Naive thymus-derived CD8-positive, alpha-beta T cell (primary cell): ENCODE measurements at regions not wholly inside any gene's neighbourhood (a gene's known extent, or its start where the extent isn't known, plus 50 kb on each side); places are given as distances from the start of the nearest gene placed in this dataset.

ENCODE experiments used
- ATAC-seq, 2 donors: fragments of 150-1000 bp; cut with Tn5 transposase in 1 of 2; sonication (Bioruptor Pico), chemical (Tn5 transposase) in 1 of 2; 1 replicate in 1 of 2; 2 replicates in 1 of 2; pipeline ENCODE4 v1.10.0; 2021; ENCODE audit warnings: mild to moderate bottlenecking in 2 of 2, moderate library complexity in 2 of 2
- POLR2A ChIA-PET: fragments of 350-600 bp; sonication (Branson Sonifier 250); formaldehyde crosslinking; loops from one replicate; lab custom pipeline; 2021; ENCODE audit warnings: antibody characterized with exemption; lab: Charles Lee
- DNase-seq, 10 donors: peaks; one replicate each; pipeline versions ENCODE4 v3.0.0 to v3.0.0-alpha.2; 2020 to 2022
- H3K27ac Mint-ChIP-seq, 10 donors: one replicate each; pipeline ENCODE4 v1.8.0; 2020 to 2022; ENCODE audit warnings: mild to moderate bottlenecking in 10 of 10, mixed read lengths in 10 of 10, moderate library complexity in 4 of 10, inconsistent platforms in 1 of 10
- H3K27me3 Mint-ChIP-seq, 5 donors: one replicate each; pipeline ENCODE4 v1.8.0; 2021 to 2022; ENCODE audit warnings: mixed read lengths in 5 of 5
- H3K36me3 Mint-ChIP-seq, 3 donors: one replicate each; pipeline ENCODE4 v1.8.0; 2020 to 2022; ENCODE audit warnings: mixed read lengths in 3 of 3, mild to moderate bottlenecking in 2 of 3, inconsistent platforms in 1 of 3
- H3K4me1 Mint-ChIP-seq, 4 donors: one replicate each; pipeline ENCODE4 v1.8.0; 2021 to 2022; ENCODE audit warnings: mixed read lengths in 4 of 4
- H3K4me3 Mint-ChIP-seq, 10 donors: one replicate each; pipeline ENCODE4 v1.8.0; 2020 to 2022; ENCODE audit warnings: mild to moderate bottlenecking in 10 of 10, mixed read lengths in 10 of 10, moderate library complexity in 6 of 10, inconsistent platforms in 1 of 10
- H3K9me3 Mint-ChIP-seq, 9 donors: one replicate each; pipeline ENCODE4 v1.8.0; 2020 to 2022; ENCODE audit warnings: mixed read lengths in 9 of 9, mild to moderate bottlenecking in 3 of 9, inconsistent platforms in 1 of 9, moderate library complexity in 1 of 9

- ATAC-seq = no peak
- POLR2A ChIA-PET = no interaction called here
- no peak overlapping the region for H3K27ac Mint-ChIP-seq
- DNase-seq = no peak
- H3K4me1 Mint-ChIP-seq = peaks cover 0 to 2% (median under 1%) of the 10 kb centered on the region in 4 donors
- H3K27me3 Mint-ChIP-seq = peaks cover 0 to 15% (median 7%) of the 10 kb centered on the region in 5 donors
- no peaks in the 10 kb centered on the region for H3K36me3 Mint-ChIP-seq
- H3K4me3 Mint-ChIP-seq = no peak overlapping the region
- peaks cover 0 to 11% (median 0%) of the 10 kb centered on the region in 9 donors for H3K9me3 Mint-ChIP-seq
These were observed 136.5 kb upstream of the ADARB2 start for GRCh38 chr10:1873661-1874315.

GRCh38 chr10:1872151-1872726, 134.9 kb upstream of the ADARB2 start:
- no peak overlapping the region for H3K4me3 Mint-ChIP-seq
- H3K27me3 Mint-ChIP-seq = peaks cover 0 to 19% (median 5%) of the 10 kb centered on the region in 5 donors
- H3K36me3 Mint-ChIP-seq = no peaks in the 10 kb centered on the region
- peaks cover 0 to 1% (median under 1%) of the 10 kb centered on the region in 4 donors for H3K4me1 Mint-ChIP-seq
- no peak for ATAC-seq
- H3K9me3 Mint-ChIP-seq = peaks cover 0 to 11% (median 0%) of the 10 kb centered on the region in 9 donors
- POLR2A ChIA-PET = no interaction called here
- H3K27ac Mint-ChIP-seq = peak overlapping the region in 1 of 10 donors; percentile 38
- DNase-seq = no peak

GRCh38 chr10:1870491-1870890, 133.2 kb upstream of the ADARB2 start:
- POLR2A ChIA-PET = no interaction called here
- Mint-ChIP-seq H3K36me3 (no peaks in the 10 kb centered on the region), H3K4me3 (no peak overlapping the region)

GRCh38 chr10:1869861-1870260, 132.5 kb upstream of the ADARB2 start:
- H3K27ac Mint-ChIP-seq = no peak overlapping the region
- POLR2A ChIA-PET = no interaction called here
- H3K27me3 Mint-ChIP-seq = peaks cover 0 to 19% (median 4%) of the 10 kb centered on the region in 5 donors
- no peaks in the 10 kb centered on the region for H3K36me3 Mint-ChIP-seq
- ATAC-seq (no peak), DNase-seq (no peak)
- peaks cover 0 to 6% (median 0%) of the 10 kb centered on the region in 9 donors for H3K9me3 Mint-ChIP-seq
- peaks cover 0 to 1% (median 0%) of the 10 kb centered on the region in 4 donors for H3K4me1 Mint-ChIP-seq
- no peak overlapping the region for H3K4me3 Mint-ChIP-seq

More at GRCh38 chr10:1870491-1870890, 133.2 kb upstream of the ADARB2 start:
- Mint-ChIP-seq H3K9me3 (peaks cover 0 to 4% (median 0%) of the 10 kb centered on the region in 9 donors), H3K27me3 (peaks cover 0 to 19% (median 4%) of the 10 kb centered on the region in 5 donors), H3K27ac (peak overlapping the region in 1 of 10 donors; percentile 54), H3K4me1 (peaks cover 0 to 1% (median 0%) of the 10 kb centered on the region in 4 donors)
- ATAC-seq (no peak), DNase-seq (no peak)

- H3K27me3 Mint-ChIP-seq = peaks cover 0 to under 1% (median 0%) of the 10 kb centered on the region in 5 donors
- no peak for ATAC-seq
These were observed 123.0 kb upstream of the ADARB2 start for GRCh38 chr10:1860351-1860750.

GRCh38 chr10:1858547-1858946, 121.2 kb upstream of the ADARB2 start:
- Mint-ChIP-seq H3K9me3 (peaks cover 0 to 3% (median 0%) of the 10 kb centered on the region in 9 donors), H3K4me1 (peaks cover 0 to 5% (median 0%) of the 10 kb centered on the region in 4 donors), H3K4me3 (no peak overlapping the region), H3K36me3 (no peaks in the 10 kb centered on the region), H3K27me3 (peaks cover 0 to 2% (median 0%) of the 10 kb centered on the region in 5 donors), H3K27ac (peak overlapping the region in 1 of 10 donors; percentile 6)
- no peak for DNase-seq
- POLR2A ChIA-PET = no interaction called here
- no peak for ATAC-seq

More at GRCh38 chr10:1860351-1860750, 123.0 kb upstream of the ADARB2 start:
- no peak overlapping the region for H3K4me3 Mint-ChIP-seq
- H3K27ac Mint-ChIP-seq = no peak overlapping the region
- POLR2A ChIA-PET = no interaction called here
- no peaks in the 10 kb centered on the region for H3K36me3 Mint-ChIP-seq
- H3K9me3 Mint-ChIP-seq = peaks cover 0 to 12% (median 4%) of the 10 kb centered on the region in 9 donors
- DNase-seq = no peak
- peaks cover 0 to 5% (median 0%) of the 10 kb centered on the region in 4 donors for H3K4me1 Mint-ChIP-seq

GRCh38 chr10:1858048-1858447, 120.7 kb upstream of the ADARB2 start:
- ATAC-seq = no peak
- H3K9me3 Mint-ChIP-seq = no peaks in the 10 kb centered on the region
- H3K4me3 Mint-ChIP-seq = no peak overlapping the region
- no peaks in the 10 kb centered on the region for H3K36me3 Mint-ChIP-seq
- peaks cover 0 to 5% (median 0%) of the 10 kb centered on the region in 4 donors for H3K4me1 Mint-ChIP-seq
- H3K27ac Mint-ChIP-seq = no peak overlapping the region
- DNase-seq = no peak
- POLR2A ChIA-PET = no interaction called here
- peaks cover 0 to 3% (median 0%) of the 10 kb centered on the region in 5 donors for H3K27me3 Mint-ChIP-seq

- ATAC-seq (no peak), DNase-seq (no peak)
- POLR2A ChIA-PET = no interaction called here
- Mint-ChIP-seq H3K4me1 (peaks cover 0 to 5% (median 0%) of the 10 kb centered on the region in 4 donors), H3K9me3 (peaks cover 0 to 4% (median 0%) of the 10 kb centered on the region in 9 donors), H3K27me3 (peaks cover 0 to 3% (median 0%) of the 10 kb centered on the region in 5 donors), H3K4me3 (no peak overlapping the region), H3K27ac (no peak overlapping the region), H3K36me3 (no peaks in the 10 kb centered on the region)
These were observed 118.6 kb upstream of the ADARB2 start for GRCh38 chr10:1855911-1856310.

- ATAC-seq = no peak
- no peak for DNase-seq
- H3K27me3 Mint-ChIP-seq = peaks cover 0 to 3% (median 0%) of the 10 kb centered on the region in 5 donors
- H3K36me3 Mint-ChIP-seq = no peaks in the 10 kb centered on the region
- no peak overlapping the region for H3K27ac Mint-ChIP-seq
- H3K9me3 Mint-ChIP-seq = peaks cover 0 to 15% (median 3%) of the 10 kb centered on the region in 9 donors
- peaks cover 0 to 5% (median 0%) of the 10 kb centered on the region in 4 donors for H3K4me1 Mint-ChIP-seq
- H3K4me3 Mint-ChIP-seq = no peak overlapping the region
- POLR2A ChIA-PET = no interaction called here
These were observed 116.9 kb upstream of the ADARB2 start for GRCh38 chr10:1854271-1854670.

- DNase-seq (no peak), ATAC-seq (no peak)
- POLR2A ChIA-PET = no interaction called here
- Mint-ChIP-seq H3K4me3 (no peak overlapping the region), H3K9me3 (peaks cover 0 to 15% (median 3%) of the 10 kb centered on the region in 9 donors), H3K27ac (no peak overlapping the region), H3K4me1 (peaks cover 0 to 4% (median 0%) of the 10 kb centered on the region in 4 donors), H3K27me3 (peaks cover 0 to 3% (median 0%) of the 10 kb centered on the region in 5 donors), H3K36me3 (no peaks in the 10 kb centered on the region)
These were observed 116.5 kb upstream of the ADARB2 start for GRCh38 chr10:1853801-1854200.

GRCh38 chr10:1852841-1853240, 115.5 kb upstream of the ADARB2 start:
- POLR2A ChIA-PET = no interaction called here
- Mint-ChIP-seq H3K9me3 (peaks cover 0 to 15% (median 5%) of the 10 kb centered on the region in 9 donors), H3K36me3 (no peaks in the 10 kb centered on the region), H3K4me1 (no peaks in the 10 kb centered on the region), H3K27ac (no peak overlapping the region), H3K27me3 (peaks cover 0 to 3% (median 0%) of the 10 kb centered on the region in 5 donors), H3K4me3 (no peak overlapping the region)
- DNase-seq = no peak
- no peak for ATAC-seq

- Mint-ChIP-seq H3K9me3 (peaks cover 0 to 15% (median 5%) of the 10 kb centered on the region in 9 donors), H3K27me3 (peaks cover 0 to 7% (median under 1%) of the 10 kb centered on the region in 5 donors), H3K4me3 (no peak overlapping the region), H3K27ac (no peak overlapping the region), H3K36me3 (no peaks in the 10 kb centered on the region), H3K4me1 (no peaks in the 10 kb centered on the region)
- DNase-seq (no peak), ATAC-seq (no peak)
- POLR2A ChIA-PET = no interaction called here
These were observed 114.4 kb upstream of the ADARB2 start for GRCh38 chr10:1851762-1852161.

- peaks cover 0 to 9% (median 1%) of the 10 kb centered on the region in 5 donors for H3K27me3 Mint-ChIP-seq
- DNase-seq = no peak
- no peaks in the 10 kb centered on the region for H3K36me3 Mint-ChIP-seq
- no peaks in the 10 kb centered on the region for H3K4me1 Mint-ChIP-seq
- H3K9me3 Mint-ChIP-seq = peaks cover 0 to 15% (median 5%) of the 10 kb centered on the region in 9 donors
- no peak for ATAC-seq
- no peak overlapping the region for H3K4me3 Mint-ChIP-seq
- no peak overlapping the region for H3K27ac Mint-ChIP-seq
- POLR2A ChIA-PET = no interaction called here
These were observed 113.7 kb upstream of the ADARB2 start for GRCh38 chr10:1850971-1851527.
